Ecto neural progenitor cell (in vitro differentiated cells): ENCODE measurements at regions not wholly inside any gene's neighbourhood (a gene's known extent, or its start where the extent isn't known, plus 50 kb on each side); places are given as distances from the start of the nearest gene placed in this dataset.

Experiments used
- DNase-seq: peaks from one replicate; pipeline ENCODE4 v3.0.0-alpha.2; 2018; ENCODE audit warnings: low spot score

- DNase-seq: no peak
These were observed 610.4 kb downstream of the TBC1D4 start for GRCh38 chr13:74871369-74872070.

- DNase-seq: no peak
These were observed 611.1 kb downstream of the TBC1D4 start for GRCh38 chr13:74870865-74871264.

- no peak for DNase-seq
These were observed 612.1 kb downstream of the TBC1D4 start for GRCh38 chr13:74869846-74870245.

- no peak for DNase-seq
These were observed 613.9 kb downstream of the TBC1D4 start for GRCh38 chr13:74868049-74868448.

- DNase-seq: no peak
These were observed 614.5 kb downstream of the TBC1D4 start for GRCh38 chr13:74867460-74867859.

- DNase-seq: no peak
These were observed 615.9 kb downstream of the TBC1D4 start for GRCh38 chr13:74866101-74866500.

- DNase-seq: no peak
These were observed 616.3 kb downstream of the TBC1D4 start for GRCh38 chr13:74865656-74866055.

GRCh38 chr13:74860789-74861188, 621.2 kb downstream of the TBC1D4 start:
- no peak for DNase-seq

GRCh38 chr13:74850893-74851292, 631.1 kb downstream of the TBC1D4 start:
- DNase-seq: no peak

GRCh38 chr13:74847966-74848365, 634.0 kb downstream of the TBC1D4 start:
- no peak for DNase-seq

GRCh38 chr13:74845806-74846205, 636.2 kb downstream of the TBC1D4 start:
- DNase-seq: no peak

GRCh38 chr13:74841651-74842050, 640.3 kb downstream of the TBC1D4 start:
- DNase-seq: no peak

- DNase-seq: no peak
These were observed 640.8 kb downstream of the TBC1D4 start for GRCh38 chr13:74841123-74841522.

GRCh38 chr13:74839656-74840055, 642.3 kb downstream of the TBC1D4 start:
- DNase-seq: no peak

- DNase-seq: no peak
These were observed 643.9 kb downstream of the TBC1D4 start for GRCh38 chr13:74838096-74838495.

GRCh38 chr13:74836628-74837027, 645.3 kb downstream of the TBC1D4 start:
- DNase-seq: no peak

- no peak for DNase-seq
These were observed 646.4 kb downstream of the TBC1D4 start for GRCh38 chr13:74835579-74835978.

- no peak for DNase-seq
These were observed 656.1 kb downstream of the TBC1D4 start for GRCh38 chr13:74825938-74826246.

- DNase-seq: peak; percentile 47
These were observed 656.6 kb downstream of the TBC1D4 start for GRCh38 chr13:74825152-74825937.

GRCh38 chr13:74820809-74821208, 661.2 kb downstream of the TBC1D4 start:
- DNase-seq: no peak

GRCh38 chr13:74819549-74819948, 662.4 kb downstream of the TBC1D4 start:
- DNase-seq: no peak

- no peak for DNase-seq
These were observed 665.2 kb downstream of the TBC1D4 start for GRCh38 chr13:74816737-74817136.

- no peak for DNase-seq
These were observed 662.0 kb upstream of the KLF12 start for GRCh38 chr13:74796157-74796556.

- DNase-seq: no peak
These were observed 661.3 kb upstream of the KLF12 start for GRCh38 chr13:74795526-74795925.
